Parathyroid adenoma (tissue), 2 donors: ENCODE measurements at regions not wholly inside any gene's neighbourhood (a gene's known extent, or its start where the extent isn't known, plus 50 kb on each side); places are given as distances from the start of the nearest gene placed in this dataset.

Experiments used
- H2AFZ ChIP-seq: fragments of 300-600 bp; sonication (generic); one replicate; pipeline ENCODE4 v1.7.0; 2017; ENCODE audit warnings: antibody characterized with exemption, mild to moderate bottlenecking
- H3K27ac ChIP-seq: fragments of 300-600 bp; sonication (generic); one replicate; pipeline ENCODE4 v1.7.0; 2017
- H3K27me3 ChIP-seq: fragments of 300-600 bp; sonication (generic); one replicate; pipeline ENCODE4 v1.7.0; 2017; ENCODE audit warnings: low read length; ENCODE audit not compliant: control insufficient read depth, insufficient read depth
- H3K36me3 ChIP-seq: fragments of 300-600 bp; sonication (generic); one replicate; pipeline ENCODE4 v1.7.0; 2017; ENCODE audit warnings: low read length; ENCODE audit not compliant: control insufficient read depth, insufficient read depth
- H3K4me1 ChIP-seq: fragments of 300-600 bp; sonication (generic); one replicate; pipeline ENCODE4 v1.7.0; 2017; ENCODE audit warnings: control low read depth
- H3K4me2 ChIP-seq: fragments of 300-600 bp; sonication (generic); one replicate; pipeline ENCODE4 v1.7.0; 2017; ENCODE audit warnings: low read length
- H3K4me3 ChIP-seq: fragments of 300-600 bp; sonication (generic); one replicate; pipeline ENCODE4 v1.7.0; 2017; ENCODE audit warnings: low read depth, low read length
- H3K79me2 ChIP-seq: fragments of 300-600 bp; sonication (generic); one replicate; pipeline ENCODE4 v1.7.0; 2017; ENCODE audit warnings: control low read depth
- H3K9ac ChIP-seq: fragments of 300-600 bp; sonication (generic); one replicate; pipeline ENCODE4 v1.7.0; 2017; ENCODE audit warnings: mild to moderate bottlenecking
- H3K9me3 ChIP-seq: fragments of 300-600 bp; sonication (generic); one replicate; pipeline ENCODE4 v1.7.0; 2017; ENCODE audit warnings: low read length; ENCODE audit not compliant: control insufficient read depth
- TF ChIP-seq, protein P1 (sequence below): fragments of 300-600 bp; sonication (generic); IDR thresholded peaks from one replicate; pipeline ENCODE4 v1.7.0; 2017; ENCODE audit warnings: antibody characterized with exemption, mild to moderate bottlenecking
- donor health status: primary hyperparathyroidism.

DNA sequence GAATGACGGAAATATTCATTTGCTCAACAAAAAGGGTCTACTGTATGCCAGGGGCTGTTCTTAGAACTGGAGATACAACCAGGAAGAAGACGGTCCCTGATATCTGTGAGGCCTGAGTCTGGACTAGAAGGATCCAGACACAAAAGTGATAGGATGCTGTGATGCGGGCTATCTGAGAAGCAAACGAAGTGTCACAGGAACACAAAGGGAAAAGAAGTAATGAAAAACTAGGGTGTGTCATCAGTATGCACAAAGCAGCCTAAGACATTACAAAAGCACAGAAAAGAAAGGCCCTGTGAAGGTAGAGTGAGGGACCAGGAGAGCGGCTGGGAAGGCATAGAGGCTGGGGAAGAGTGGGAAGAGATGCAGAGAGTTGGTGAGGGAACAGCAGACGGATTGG is 63.3 kb upstream of the C3orf80 start:
- H2AFZ ChIP-seq: no peak overlapping the region
- H3K79me2 ChIP-seq: no peaks in the 10 kb centered on the region
- H3K36me3 ChIP-seq: no peaks in the 10 kb centered on the region
- no peak overlapping the region for H3K4me2 ChIP-seq
- no peaks in the 10 kb centered on the region for H3K9me3 ChIP-seq
- no peak overlapping the region for H3K4me3 ChIP-seq
- H3K4me1 ChIP-seq: no peaks in the 10 kb centered on the region
- no peak overlapping the region for H3K9ac ChIP-seq
- no peak overlapping the region for H3K27ac ChIP-seq
- H3K27me3 ChIP-seq: no peaks in the 10 kb centered on the region
- TF ChIP-seq, protein P1, sequence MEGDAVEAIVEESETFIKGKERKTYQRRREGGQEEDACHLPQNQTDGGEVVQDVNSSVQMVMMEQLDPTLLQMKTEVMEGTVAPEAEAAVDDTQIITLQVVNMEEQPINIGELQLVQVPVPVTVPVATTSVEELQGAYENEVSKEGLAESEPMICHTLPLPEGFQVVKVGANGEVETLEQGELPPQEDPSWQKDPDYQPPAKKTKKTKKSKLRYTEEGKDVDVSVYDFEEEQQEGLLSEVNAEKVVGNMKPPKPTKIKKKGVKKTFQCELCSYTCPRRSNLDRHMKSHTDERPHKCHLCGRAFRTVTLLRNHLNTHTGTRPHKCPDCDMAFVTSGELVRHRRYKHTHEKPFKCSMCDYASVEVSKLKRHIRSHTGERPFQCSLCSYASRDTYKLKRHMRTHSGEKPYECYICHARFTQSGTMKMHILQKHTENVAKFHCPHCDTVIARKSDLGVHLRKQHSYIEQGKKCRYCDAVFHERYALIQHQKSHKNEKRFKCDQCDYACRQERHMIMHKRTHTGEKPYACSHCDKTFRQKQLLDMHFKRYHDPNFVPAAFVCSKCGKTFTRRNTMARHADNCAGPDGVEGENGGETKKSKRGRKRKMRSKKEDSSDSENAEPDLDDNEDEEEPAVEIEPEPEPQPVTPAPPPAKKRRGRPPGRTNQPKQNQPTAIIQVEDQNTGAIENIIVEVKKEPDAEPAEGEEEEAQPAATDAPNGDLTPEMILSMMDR: no peak

DNA sequence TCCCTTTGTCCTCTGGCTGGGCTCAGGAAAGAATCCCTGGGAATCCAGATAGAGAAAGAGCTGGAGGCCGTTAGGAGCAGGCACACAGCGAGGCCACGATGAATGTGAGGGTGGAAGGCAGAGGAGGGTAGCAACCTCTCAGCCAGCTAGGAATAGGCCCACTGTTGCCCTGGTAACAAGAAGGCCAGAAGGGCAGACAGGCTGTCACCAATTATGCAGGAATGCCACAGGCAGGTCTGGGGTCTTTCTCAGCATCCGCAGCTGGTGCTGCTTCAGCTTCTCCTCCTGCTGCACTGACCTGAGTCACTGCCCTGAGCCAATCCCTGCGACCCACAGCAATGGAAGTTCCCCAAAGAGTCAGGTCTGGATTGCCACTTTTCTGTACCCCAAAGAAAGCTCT is 62.8 kb upstream of the C3orf80 start:
- no peaks in the 10 kb centered on the region for H3K4me1 ChIP-seq
- H3K27ac ChIP-seq: no peak overlapping the region
- H3K9ac ChIP-seq: no peak overlapping the region

DNA sequence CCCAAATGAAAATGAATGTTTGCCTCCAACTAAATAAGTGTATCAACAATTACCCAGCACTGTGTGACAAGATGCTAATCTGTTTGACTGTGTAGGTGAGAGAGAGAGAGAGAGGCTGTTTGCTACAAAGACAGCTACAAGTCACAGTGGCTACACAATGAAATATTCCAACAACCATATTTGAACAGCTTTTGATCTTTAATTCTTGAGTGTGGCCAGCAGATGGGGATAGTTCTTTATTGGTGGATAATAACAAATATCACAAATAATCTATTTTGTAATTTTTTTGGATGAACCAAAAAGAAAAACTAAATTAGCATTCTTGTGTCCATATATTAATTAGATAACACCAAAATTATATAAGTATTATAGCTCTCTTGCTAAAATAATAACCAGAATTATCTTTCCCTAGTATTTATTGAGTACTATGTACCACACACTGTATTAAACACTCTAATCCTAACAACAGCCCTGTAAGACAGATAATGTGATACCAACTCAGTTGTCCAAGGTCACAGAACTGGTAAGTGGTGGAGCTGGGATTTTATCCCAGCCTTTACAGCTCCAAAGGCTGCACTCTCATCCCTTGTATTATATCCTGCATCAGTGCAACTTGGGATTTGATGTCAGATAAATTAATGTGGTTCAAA is 61.9 kb upstream of the C3orf80 start:
- Histone ChIP-seq H3K36me3 (no peaks in the 10 kb centered on the region), H3K27ac (no peak overlapping the region), H3K4me2 (no peak overlapping the region), H3K79me2 (no peaks in the 10 kb centered on the region), H3K4me3 (no peak overlapping the region), H3K9me3 (no peaks in the 10 kb centered on the region), H3K4me1 (no peaks in the 10 kb centered on the region), H2AFZ (no peak overlapping the region), H3K9ac (no peak overlapping the region), H3K27me3 (no peaks in the 10 kb centered on the region)
- TF ChIP-seq, protein P1: peak; percentile 46

More for the DNA sequence above, 62.8 kb upstream of the C3orf80 start:
- Histone ChIP-seq H3K4me3 (no peak overlapping the region), H3K79me2 (no peaks in the 10 kb centered on the region), H3K4me2 (no peak overlapping the region), H3K9me3 (no peaks in the 10 kb centered on the region), H2AFZ (no peak overlapping the region), H3K36me3 (no peaks in the 10 kb centered on the region), H3K27me3 (no peaks in the 10 kb centered on the region)
- TF ChIP-seq, protein P1: no peak

DNA sequence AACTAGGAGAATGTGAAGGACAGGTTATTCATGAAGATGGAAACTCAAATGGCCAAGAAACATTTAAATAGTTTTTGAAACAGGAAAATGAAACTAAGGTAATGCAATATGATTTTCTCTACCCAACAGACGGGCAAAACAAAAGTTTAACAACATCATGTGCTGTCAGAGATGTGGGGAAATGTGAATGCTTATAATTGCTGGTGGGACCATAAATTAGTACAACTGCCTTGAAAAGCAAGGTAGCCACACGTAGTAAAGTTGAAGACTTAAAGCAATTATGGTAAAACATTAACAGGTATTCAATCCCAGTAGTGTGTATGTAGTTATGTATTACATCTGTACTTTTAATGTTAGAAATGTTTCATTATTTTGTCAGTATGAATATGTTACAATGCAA is 57.0 kb upstream of the C3orf80 start:
- Histone ChIP-seq H3K79me2 (no peaks in the 10 kb centered on the region), H3K9ac (no peak overlapping the region), H2AFZ (no peak overlapping the region), H3K4me1 (no peaks in the 10 kb centered on the region), H3K9me3 (no peaks in the 10 kb centered on the region), H3K4me3 (no peak overlapping the region), H3K27ac (no peak overlapping the region), H3K4me2 (no peak overlapping the region), H3K36me3 (no peaks in the 10 kb centered on the region), H3K27me3 (no peaks in the 10 kb centered on the region)
- TF ChIP-seq, protein P1: no peak
